ENCODE measurements at regions not wholly inside any gene's neighbourhood (a gene's known extent, or its start where the extent isn't known, plus 50 kb on each side); places are given as distances from the start of the nearest gene placed in this dataset.
"Not testable (repeated sequence)": the region's sequence is repeated elsewhere in the genome, so short reads cannot be mapped to it uniquely, and the experiment has no call there.

DNA sequence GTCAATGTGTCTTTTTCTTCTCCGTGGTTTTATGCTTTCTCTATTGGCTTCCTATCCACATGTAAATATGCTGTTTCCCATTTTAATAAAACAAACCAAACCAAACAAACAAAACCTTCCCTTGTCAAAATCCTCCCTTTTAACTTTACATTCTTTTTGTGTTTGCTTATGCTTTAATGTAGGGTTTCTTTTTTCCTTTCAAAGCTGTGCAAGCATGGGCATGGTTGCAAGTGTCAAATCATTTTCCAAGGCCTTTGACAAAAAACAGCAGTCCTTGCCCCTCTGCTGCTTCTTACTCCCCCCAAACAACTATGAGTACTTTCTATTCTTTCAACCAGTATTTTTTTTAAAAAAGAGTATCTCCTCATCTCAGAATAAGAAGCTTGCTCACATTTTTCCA lies 66.0 kb upstream of the ACYP2 start:
- DNase-seq, result no peak
- TF ChIP-seq, protein P1, sequence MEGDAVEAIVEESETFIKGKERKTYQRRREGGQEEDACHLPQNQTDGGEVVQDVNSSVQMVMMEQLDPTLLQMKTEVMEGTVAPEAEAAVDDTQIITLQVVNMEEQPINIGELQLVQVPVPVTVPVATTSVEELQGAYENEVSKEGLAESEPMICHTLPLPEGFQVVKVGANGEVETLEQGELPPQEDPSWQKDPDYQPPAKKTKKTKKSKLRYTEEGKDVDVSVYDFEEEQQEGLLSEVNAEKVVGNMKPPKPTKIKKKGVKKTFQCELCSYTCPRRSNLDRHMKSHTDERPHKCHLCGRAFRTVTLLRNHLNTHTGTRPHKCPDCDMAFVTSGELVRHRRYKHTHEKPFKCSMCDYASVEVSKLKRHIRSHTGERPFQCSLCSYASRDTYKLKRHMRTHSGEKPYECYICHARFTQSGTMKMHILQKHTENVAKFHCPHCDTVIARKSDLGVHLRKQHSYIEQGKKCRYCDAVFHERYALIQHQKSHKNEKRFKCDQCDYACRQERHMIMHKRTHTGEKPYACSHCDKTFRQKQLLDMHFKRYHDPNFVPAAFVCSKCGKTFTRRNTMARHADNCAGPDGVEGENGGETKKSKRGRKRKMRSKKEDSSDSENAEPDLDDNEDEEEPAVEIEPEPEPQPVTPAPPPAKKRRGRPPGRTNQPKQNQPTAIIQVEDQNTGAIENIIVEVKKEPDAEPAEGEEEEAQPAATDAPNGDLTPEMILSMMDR (IDR thresholded peaks at IDR 0.05; ENCODE audit: unreplicated experiment), result no peak
- Mint-ChIP-seq H3K27me3 (ENCODE audit: unreplicated experiment) (no peaks in the 10 kb centered on the region), H3K36me3 (ENCODE audit: insufficient read depth, unreplicated experiment) (peaks cover under 1% of the 10 kb centered on the region), H3K27ac (ENCODE audit: unreplicated experiment) (no peak overlapping the region), H3K4me3 (ENCODE audit: low read depth, unreplicated experiment) (no peak overlapping the region), H3K9me3 (ENCODE audit: low read depth, unreplicated experiment) (no peaks in the 10 kb centered on the region), H3K4me1 (ENCODE audit: low read depth, unreplicated experiment) (peaks cover 1% of the 10 kb centered on the region)
- intact Hi-C loops (cut with micrococcal nuclease; ENCODE audit: unreplicated experiment), result loop anchor here (10.0 kb wide), 1 partner anchor 155 kb away; no protein-coding TSS in a partner anchor
- CTCF ChIA-PET, result no interaction called here
- no TSS peak for BruUV-seq (replicated peaks)

DNA sequence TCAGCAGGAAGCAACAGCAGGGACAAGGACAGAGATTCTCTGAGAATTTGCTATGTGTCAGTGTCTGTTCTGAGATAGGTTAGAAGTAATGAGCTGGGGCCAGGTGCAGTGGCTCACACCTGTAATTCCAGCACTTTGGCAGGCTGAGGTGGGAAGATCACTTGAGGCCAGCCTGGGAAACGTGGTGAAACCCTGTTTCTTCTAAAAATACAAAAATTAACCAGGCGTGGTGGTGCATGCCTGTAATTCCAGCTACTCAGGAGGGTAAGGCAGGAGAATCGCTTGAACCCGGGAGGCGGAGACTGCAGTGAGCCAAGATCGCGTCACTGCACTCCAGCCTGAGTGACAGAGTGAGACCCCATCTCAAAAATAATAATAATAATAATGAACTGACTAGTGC lies 66.5 kb upstream of the ACYP2 start:
- intact Hi-C loops (cut with micrococcal nuclease; ENCODE audit: unreplicated experiment), result loop anchor here (10.0 kb wide), 1 partner anchor 154 kb away; no protein-coding TSS in a partner anchor
- H3K36me3 Mint-ChIP-seq (ENCODE audit: insufficient read depth, unreplicated experiment); DNase-seq; H3K4me3 Mint-ChIP-seq (ENCODE audit: low read depth, unreplicated experiment); H3K27me3 Mint-ChIP-seq (ENCODE audit: unreplicated experiment); H3K4me1 Mint-ChIP-seq (ENCODE audit: low read depth, unreplicated experiment); CTCF ChIA-PET; H3K9me3 Mint-ChIP-seq (ENCODE audit: low read depth, unreplicated experiment); H3K27ac Mint-ChIP-seq (ENCODE audit: unreplicated experiment); BruUV-seq (replicated peaks): not testable (repeated sequence)

GRCh38 chr2:54048117-54048785 lies 67.2 kb upstream of the ACYP2 start:
- peaks cover 9% of the 10 kb centered on the region for H3K36me3 Mint-ChIP-seq (ENCODE audit: insufficient read depth, unreplicated experiment)
- no peaks in the 10 kb centered on the region for H3K9me3 Mint-ChIP-seq (ENCODE audit: low read depth, unreplicated experiment)
- no peak overlapping the region for H3K4me3 Mint-ChIP-seq (ENCODE audit: low read depth, unreplicated experiment)
- no peaks in the 10 kb centered on the region for H3K27me3 Mint-ChIP-seq (ENCODE audit: unreplicated experiment)
- no peak for DNase-seq
- no TSS peak for BruUV-seq (replicated peaks)
- intact Hi-C loops (cut with micrococcal nuclease; ENCODE audit: unreplicated experiment), result loop anchor here (10.0 kb wide), 1 partner anchor 153 kb away; no protein-coding TSS in a partner anchor
- no peak overlapping the region for H3K27ac Mint-ChIP-seq (ENCODE audit: unreplicated experiment)
- TF ChIP-seq, protein P1 (IDR thresholded peaks at IDR 0.05; ENCODE audit: unreplicated experiment), result no peak
- CTCF ChIA-PET, result no interaction called here
- H3K4me1 Mint-ChIP-seq (ENCODE audit: low read depth, unreplicated experiment), result peaks cover 12% of the 10 kb centered on the region

GRCh38 chr2:54047658-54048057 lies 67.8 kb upstream of the ACYP2 start:
- no peak overlapping the region for H3K4me3 Mint-ChIP-seq (ENCODE audit: low read depth, unreplicated experiment)
- intact Hi-C loops (cut with micrococcal nuclease; ENCODE audit: unreplicated experiment), result loop anchor here (10.0 kb wide), 1 partner anchor 153 kb away; no protein-coding TSS in a partner anchor
- CTCF ChIA-PET, result no interaction called here

More at GRCh38 chr2:54047658-54048057, 67.8 kb upstream of the ACYP2 start:
- no peak overlapping the region for H3K27ac Mint-ChIP-seq (ENCODE audit: unreplicated experiment)
- no TSS peak for BruUV-seq (replicated peaks)
- DNase-seq, result no peak
- TF ChIP-seq, protein P1 (IDR thresholded peaks at IDR 0.05; ENCODE audit: unreplicated experiment), result no peak
- H3K4me1 Mint-ChIP-seq (ENCODE audit: low read depth, unreplicated experiment), result peaks cover 12% of the 10 kb centered on the region
- H3K27me3 Mint-ChIP-seq (ENCODE audit: unreplicated experiment), result no peaks in the 10 kb centered on the region
- H3K36me3 Mint-ChIP-seq (ENCODE audit: insufficient read depth, unreplicated experiment), result peaks cover 9% of the 10 kb centered on the region
- H3K9me3 Mint-ChIP-seq (ENCODE audit: low read depth, unreplicated experiment), result no peaks in the 10 kb centered on the region

All from Calu3 (cell line).